K562 (cell line): ENCODE measurements at regions not wholly inside any gene's neighbourhood (a gene's known extent, or its start where the extent isn't known, plus 50 kb on each side); places are given as distances from the start of the nearest gene placed in this dataset.

ENCODE experiments used
- ATAC-seq: fragments of 200-7000 bp; cut with Tn5 transposase; 3 replicates; pipeline ENCODE4 v1.9.1; 2020; ENCODE audit warnings: moderate library complexity
- BruUV-seq: library from RNA; stranded (reverse); fragments of 400-500 nt; replicated peaks from 2 replicates; lab custom pipeline; 2021; lab: Mats Ljungman, UMichigan
- CTCF ChIA-PET: fragments of 300-600 bp; formaldehyde crosslinking; extraction: SDS; loops from one replicate; lab custom pipeline; 2021; ENCODE audit warnings: low intra/inter-chr PET ratio; lab: Yijun Ruan, JAX
- POLR2A ChIA-PET: fragments of 300-600, 350-650 bp; sonication (Branson Sonifier 250); formaldehyde crosslinking; extraction: SDS; loops from one replicate; lab custom pipeline; 2021; ENCODE audit warnings: antibody characterized with exemption, inconsistent platforms; lab: Yijun Ruan, JAX
- DNase-seq, 4 experiments: peaks; one replicate each; pipeline versions ENCODE4 v3.0.0 to v3.0.0-alpha.2; 2011 to 2018; ENCODE audit warnings: low spot score in 3 of 4, mixed read lengths in 3 of 4; ENCODE audit errors: extremely low read depth in 1 of 4
- FAIRE-seq: peaks from 2 replicates; lab custom pipeline; 2011; peaks lifted over from hg19 to GRCh38; lab: Jason Lieb, UNC
- H2AFZ ChIP-seq: 2 replicates; pipeline ENCODE4 v1.6.0; 2011; ENCODE audit warnings: low read depth, low read length, control low read depth, inconsistent platforms
- H3K27ac ChIP-seq: fragments of 200-600 bp; 3 replicates; pipeline ENCODE4 v1.8.0; 2011; ENCODE audit warnings: low read depth, mild to moderate bottlenecking, control low read depth, inconsistent platforms, low read length, moderate library complexity, mixed read lengths; ENCODE audit errors: extremely low read depth
- H3K27me3 ChIP-seq, 2 experiments: fragments of 300-600 bp in 1 of 2; 2 replicates in 1 of 2; 3 replicates in 1 of 2; pipeline versions ENCODE4 v1.6.0 to v1.8.0; 2011; ENCODE audit warnings: inconsistent platforms in 2 of 2, low read length in 2 of 2, mild to moderate bottlenecking in 1 of 2, mixed read lengths in 1 of 2, moderate library complexity in 1 of 2; ENCODE audit not compliant: control insufficient read depth in 2 of 2, insufficient read depth in 2 of 2
- H3K36me3 ChIP-seq: fragments of 300-600 bp; 3 replicates; pipeline ENCODE4 v1.8.0; 2011; ENCODE audit warnings: mild to moderate bottlenecking, low read length, inconsistent platforms; ENCODE audit not compliant: control insufficient read depth, insufficient read depth
- H3K4me1 ChIP-seq, 2 experiments: fragments of 200-600 bp in 1 of 2; replicated peaks in 1 of 2; 2 replicates in 1 of 2; 3 replicates in 1 of 2; pipeline versions ENCODE4 v1.5.1 to v1.8.0; 2011; ENCODE audit warnings: inconsistent platforms in 2 of 2, low read length in 2 of 2, mild to moderate bottlenecking in 1 of 2, mixed read lengths in 1 of 2, moderate library complexity in 1 of 2; ENCODE audit not compliant: control insufficient read depth in 2 of 2, insufficient read depth in 2 of 2
- H3K4me2 ChIP-seq: 2 replicates; pipeline ENCODE4 v1.6.1; 2011; ENCODE audit warnings: low read length, control low read depth, inconsistent platforms, mixed read lengths; ENCODE audit not compliant: insufficient read depth
- H3K4me3 ChIP-seq: fragments of 200-600 bp; sonication (generic), shearing (Covaris generic); 2 replicates; pipeline ENCODE4 v1.5.1; 2016; ENCODE audit warnings: control low read depth, inconsistent platforms
- H3K79me2 ChIP-seq: fragments of 200-600 bp; 3 replicates; pipeline ENCODE4 v1.8.0; 2011; ENCODE audit warnings: low read length, inconsistent platforms; ENCODE audit not compliant: control insufficient read depth, insufficient read depth
- H3K9ac ChIP-seq, 2 experiments: 2 replicates each; pipeline versions ENCODE4 v1.6.0 to v1.6.1; 2011; ENCODE audit warnings: low read depth in 2 of 2, low read length in 2 of 2, control low read depth in 1 of 2, inconsistent platforms in 1 of 2, mild to moderate bottlenecking in 1 of 2, mixed read lengths in 1 of 2; ENCODE audit not compliant: insufficient read depth in 1 of 2
- H3K9me1 ChIP-seq: one replicate; pipeline ENCODE4 v1.6.0; 2011; ENCODE audit warnings: inconsistent platforms, mild to moderate bottlenecking, low read length, moderate library complexity; ENCODE audit not compliant: control insufficient read depth, insufficient read depth
- H3K9me3 ChIP-seq: replicated peaks from 2 replicates; pipeline ENCODE4 v1.5.1; 2011; ENCODE audit warnings: low read depth, low read length, inconsistent platforms; ENCODE audit not compliant: control insufficient read depth, insufficient read depth
- H4K20me1 ChIP-seq: replicated peaks from 2 replicates; pipeline ENCODE4 v1.6.1; 2011; ENCODE audit warnings: low read length, inconsistent platforms, mixed read lengths; ENCODE audit not compliant: control insufficient read depth, insufficient read depth
- CEBPZ ChIP-seq: fragments of 150-350 bp; IDR thresholded peaks from 2 replicates; pipeline ENCODE4 v1.6.1; 2014; ENCODE audit warnings: low read depth, mild to moderate bottlenecking, low read length, borderline replicate concordance
- DEAF1 ChIP-seq: fragments of 450-650 bp; formaldehyde crosslinking; IDR thresholded peaks from 2 replicates; pipeline ENCODE4 v1.4.0; 2020; ENCODE audit warnings: mild to moderate bottlenecking, moderate library complexity
- HLTF ChIP-seq: fragments of 450-650 bp; IDR thresholded peaks from 2 replicates; pipeline ENCODE4 v1.6.1; 2016
- OTX1 ChIP-seq: fragments of 450-650 bp; formaldehyde crosslinking; IDR thresholded peaks from 2 replicates; pipeline ENCODE4 v1.4.0; 2022; ENCODE audit warnings: mild to moderate bottlenecking
- PPARD ChIP-seq: fragments of 250-450 bp; sonication (Bioruptor Pico); IDR thresholded peaks from 2 replicates; pipeline ENCODE4 v1.8.0; 2022; ENCODE audit warnings: inconsistent platforms, mild to moderate bottlenecking, moderate library complexity
- RAD21 ChIP-seq, 2 experiments: fragments of 250-450 bp in 1 of 2; fragments of 450-650 bp in 1 of 2; sonication (Bioruptor Pico) in 1 of 2; formaldehyde crosslinking in 1 of 2; IDR thresholded peaks in 1 of 2; conservative IDR thresholded peaks in 1 of 2; 2 replicates each; pipeline versions ENCODE4 v1.4.0 to v1.8.0; 2020 to 2022; ENCODE audit warnings: mild to moderate bottlenecking in 2 of 2, moderate library complexity in 1 of 2
- XRCC5 ChIP-seq: fragments of 200-400 bp; formaldehyde crosslinking; IDR thresholded peaks from 2 replicates; pipeline ENCODE4 v1.6.1; 2017; ENCODE audit warnings: low read depth, mild to moderate bottlenecking, low read length
- ZBED1 ChIP-seq: IDR thresholded peaks from 2 replicates; pipeline ENCODE4 v1.6.1; 2014
- ZNF444 ChIP-seq: fragments of 250-450 bp; sonication (Bioruptor Pico); IDR thresholded peaks from 2 replicates; pipeline ENCODE4 v1.4.0; 2020; ENCODE audit warnings: mild to moderate bottlenecking, moderate library complexity
- WGBS: fragments of 100-300 bp; shearing (Covaris generic); methylation state at CpG from one replicate; pipeline ENCODE4 v1.1.6; 2016; ENCODE audit warnings: low coverage, mixed read lengths; ENCODE audit not compliant: insufficient coverage; ENCODE audit errors: missing lambda C conversion rate; 5-methylcytosine and 5-hydroxymethylcytosine counted together
- in situ Hi-C: fragments of 300-500 bp; cut with MboI; formaldehyde crosslinking; loops from 4 replicates; pipeline ENCODE4 v1.15.0; 2018; ENCODE audit warnings: inconsistent platforms, mixed read lengths
- intact Hi-C: fragments of 100-400 bp; cut with micrococcal nuclease; formaldehyde crosslinking; loops from 2 replicates; pipeline ENCODE4 v1.14.2; 2022

- POLR2A ChIA-PET: no interaction called here
- no peak overlapping the region for H2AFZ ChIP-seq
- no peaks in the 10 kb centered on the region for H3K27me3 ChIP-seq
- DNase-seq (peak; percentile 35 to 48 (median 47)), FAIRE-seq (peak; percentile 65), ATAC-seq (peak; percentile 81)
- H3K9me3 ChIP-seq: no peaks in the 10 kb centered on the region
- no peak overlapping the region for H3K9ac ChIP-seq
- no peaks in the 10 kb centered on the region for H3K9me1 ChIP-seq
- intact Hi-C loops (loop anchor here (1.0 to 2.0 kb wide), 2 partner anchors 340 to 541 kb away; no protein-coding TSS in a partner anchor), in situ Hi-C loops (no loop called here)
- H4K20me1 ChIP-seq: no peaks in the 10 kb centered on the region
- H3K79me2 ChIP-seq: no peaks in the 10 kb centered on the region
- no peak overlapping the region for H3K4me3 ChIP-seq
- no peaks in the 10 kb centered on the region for H3K4me1 ChIP-seq
- no peak overlapping the region for H3K4me2 ChIP-seq
- no peaks in the 10 kb centered on the region for H3K36me3 ChIP-seq
- no peak overlapping the region for H3K27ac ChIP-seq
- no TSS peak for BruUV-seq
- CTCF ChIA-PET: interaction anchor here (0.8 kb wide), 1 partner anchor 340 kb away, joined by 3 read pairs; no protein-coding TSS in a partner anchor
- WGBS: 3% methylated on average over 15 of the region's 16 CpGs
- TF ChIP-seq OTX1 (CRISPR knock-in tag) (no peak), HLTF (no peak), XRCC5 (no peak), PPARD (CRISPR knock-in tag) (no peak), ZNF444 (CRISPR knock-in tag) (no peak), RAD21 (CRISPR knock-in tag; conservative IDR thresholded peaks at IDR 0.05 in 1 of 2, IDR thresholded peaks at IDR 0.05 in 1 of 2) (peak; percentile 81 to 86), ZBED1 (no peak), DEAF1 (CRISPR knock-in tag) (peak; percentile 82), CEBPZ (no peak)
These were observed 297.1 kb downstream of the ETS1 start for GRCh38 chr11:128290106-128290840.
